ENCODE measurements at regions not wholly inside any gene's neighbourhood (a gene's known extent, or its start where the extent isn't known, plus 50 kb on each side); places are given as distances from the start of the nearest gene placed in this dataset.
A peak's percentile ranks its signal among the peaks of the same experiment; 100 is the strongest.

GRCh38 chrX:142002471-142002870 lies 98.8 kb downstream of the MAGEC1 start:
- no peak for DNase-seq
- H3K4me1 ChIP-seq = no peaks in the 10 kb centered on the region
- H3K4me3 ChIP-seq = no peak overlapping the region
- no peaks in the 10 kb centered on the region for H3K36me3 ChIP-seq (replicated peaks in 1 of 2; ENCODE audit: insufficient read depth in 1 of 2, low read depth in 2 of 2)
- intact Hi-C loops (cut with DNase I) = no loop called here
- ATAC-seq = no peak
- H3K27me3 ChIP-seq = no peaks in the 10 kb centered on the region
- no peak for TF ChIP-seq CTCF (IDR thresholded peaks at IDR 0.05)
- no peak for TF ChIP-seq POLR2A (IDR thresholded peaks at IDR 0.05)
- no peaks in the 10 kb centered on the region for H3K9me3 ChIP-seq
- 59 to 63% methylated on average over 3 of the region's 3 CpGs for WGBS, 2 donors
- H3K27ac ChIP-seq = no peak overlapping the region

DNA sequence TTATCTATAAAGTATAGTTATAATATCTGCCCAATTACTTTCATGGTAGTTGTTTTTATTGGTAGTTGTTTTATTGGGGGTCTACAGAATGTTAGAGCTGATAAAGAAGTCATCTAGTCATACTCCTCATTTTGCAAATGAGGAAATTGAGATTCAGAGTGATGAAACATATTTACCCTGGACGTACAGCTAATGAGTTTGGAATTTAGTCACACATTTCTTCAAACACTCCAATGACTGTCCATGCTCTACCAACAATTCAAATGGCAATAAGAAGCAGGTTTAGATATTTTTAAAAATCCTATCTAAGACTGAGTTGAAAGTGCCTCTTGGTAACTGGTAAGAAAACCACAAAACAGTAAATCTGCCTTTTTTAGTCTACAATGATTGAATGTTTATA lies 98.2 kb downstream of the MAGEC1 start:
- Histone ChIP-seq H3K36me3 (replicated peaks in 1 of 2; ENCODE audit: insufficient read depth in 1 of 2, low read depth in 2 of 2) (no peaks in the 10 kb centered on the region), H3K9me3 (no peaks in the 10 kb centered on the region), H3K4me1 (no peaks in the 10 kb centered on the region), H3K27me3 (no peaks in the 10 kb centered on the region), H3K4me3 (no peak overlapping the region), H3K27ac (no peak overlapping the region)
- WGBS, 2 donors = 14 to 50% methylated on average over 1 of the region's 1 CpG
- no peak for ATAC-seq
- intact Hi-C loops (cut with DNase I) = no loop called here
- no peak for DNase-seq
- TF ChIP-seq POLR2A (IDR thresholded peaks at IDR 0.05) (no peak), CTCF (IDR thresholded peaks at IDR 0.05) (no peak)

DNA sequence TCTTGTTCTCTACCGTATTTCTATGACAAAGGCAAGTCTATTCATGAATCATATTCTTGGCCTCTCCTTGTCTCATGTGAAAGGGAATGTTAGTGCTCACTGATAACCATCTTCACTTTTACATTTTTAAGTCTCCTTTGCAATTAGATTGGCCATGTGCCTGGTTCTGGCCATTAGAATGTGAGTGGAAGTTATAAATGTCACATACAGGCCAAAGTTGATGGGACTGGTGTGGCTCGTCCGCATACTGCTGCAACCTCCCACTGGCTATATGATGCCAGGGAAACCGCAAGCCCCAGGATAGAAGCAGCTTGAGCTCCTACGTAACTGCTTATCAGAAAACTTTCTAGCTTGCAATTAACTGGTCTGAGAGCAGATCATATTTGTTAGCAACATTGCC lies 86.1 kb downstream of the MAGEC1 start:
- H3K4me1 ChIP-seq = no peaks in the 10 kb centered on the region
- 35 to 42% methylated on average over 5 of the region's 5 CpGs for WGBS, 2 donors
- H3K4me3 ChIP-seq = no peak overlapping the region
- no peak overlapping the region for H3K27ac ChIP-seq
- peak in 1 of 4 donors; percentile 11 for DNase-seq
- TF ChIP-seq POLR2A (IDR thresholded peaks at IDR 0.05) = no peak
- no peak for TF ChIP-seq CTCF (IDR thresholded peaks at IDR 0.05)
- intact Hi-C loops (cut with DNase I) = no loop called here
- no peaks in the 10 kb centered on the region for H3K27me3 ChIP-seq
- H3K36me3 ChIP-seq (replicated peaks in 1 of 2; ENCODE audit: insufficient read depth in 1 of 2, low read depth in 2 of 2) = no peaks in the 10 kb centered on the region
- no peak for ATAC-seq
- H3K9me3 ChIP-seq = no peaks in the 10 kb centered on the region

DNA sequence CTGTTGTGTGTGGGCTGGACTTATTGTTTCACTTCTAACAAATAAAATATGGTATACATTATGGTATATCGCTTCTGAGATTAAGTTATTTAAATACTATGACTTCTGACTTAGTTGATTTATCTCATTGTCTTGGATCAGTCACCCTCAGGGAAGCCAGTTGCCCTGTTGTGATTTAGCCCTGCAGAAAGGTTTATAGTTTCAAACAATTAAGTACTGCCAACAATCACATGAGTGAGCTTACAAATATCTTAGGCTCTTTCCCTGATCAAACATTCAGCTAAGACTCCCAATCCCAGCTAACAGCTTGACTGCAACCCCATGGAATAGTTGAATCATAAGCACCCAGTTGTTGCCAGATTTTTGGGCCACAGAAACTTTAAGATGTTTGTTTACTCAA lies 85.4 kb downstream of the MAGEC1 start:
- Histone ChIP-seq H3K36me3 (replicated peaks in 1 of 2; ENCODE audit: insufficient read depth in 1 of 2, low read depth in 2 of 2) (no peaks in the 10 kb centered on the region), H3K9me3 (no peaks in the 10 kb centered on the region), H3K4me1 (no peaks in the 10 kb centered on the region), H3K27ac (no peak overlapping the region), H3K27me3 (no peaks in the 10 kb centered on the region), H3K4me3 (no peak overlapping the region)
- DNase-seq (no peak), ATAC-seq (no peak)
- intact Hi-C loops (cut with DNase I) = no loop called here
- TF ChIP-seq CTCF (IDR thresholded peaks at IDR 0.05) = no peak
- TF ChIP-seq POLR2A (IDR thresholded peaks at IDR 0.05) = no peak
- 75 to 82% methylated on average over 1 of the region's 1 CpG for WGBS, 2 donors

GRCh38 chrX:141982296-141982695 lies 78.6 kb downstream of the MAGEC1 start:
- no peak for ATAC-seq
- no peak for TF ChIP-seq CTCF (IDR thresholded peaks at IDR 0.05)
- no peak for TF ChIP-seq POLR2A (IDR thresholded peaks at IDR 0.05)
- no peak for DNase-seq
- Histone ChIP-seq H3K4me3 (no peak overlapping the region), H3K36me3 (replicated peaks in 1 of 2; ENCODE audit: insufficient read depth in 1 of 2, low read depth in 2 of 2) (no peaks in the 10 kb centered on the region), H3K27ac (no peak overlapping the region), H3K27me3 (no peaks in the 10 kb centered on the region), H3K4me1 (no peaks in the 10 kb centered on the region), H3K9me3 (no peaks in the 10 kb centered on the region)
- intact Hi-C loops (cut with DNase I) = no loop called here
- WGBS, 2 donors = 55 to 71% methylated on average over 2 of the region's 3 CpGs
